Parathyroid adenoma (tissue), 2 donors: ENCODE measurements at regions not wholly inside any gene's neighbourhood (a gene's known extent, or its start where the extent isn't known, plus 50 kb on each side); places are given as distances from the start of the nearest gene placed in this dataset.

ENCODE experiments used
- H2AFZ ChIP-seq: fragments of 300-600 bp; sonication (generic); one replicate; pipeline ENCODE4 v1.7.0; 2017; ENCODE audit warnings: antibody characterized with exemption, mild to moderate bottlenecking
- H3K27ac ChIP-seq: fragments of 300-600 bp; sonication (generic); one replicate; pipeline ENCODE4 v1.7.0; 2017
- H3K27me3 ChIP-seq: fragments of 300-600 bp; sonication (generic); one replicate; pipeline ENCODE4 v1.7.0; 2017; ENCODE audit warnings: low read length; ENCODE audit not compliant: control insufficient read depth, insufficient read depth
- H3K36me3 ChIP-seq: fragments of 300-600 bp; sonication (generic); one replicate; pipeline ENCODE4 v1.7.0; 2017; ENCODE audit warnings: low read length; ENCODE audit not compliant: control insufficient read depth, insufficient read depth
- H3K4me1 ChIP-seq: fragments of 300-600 bp; sonication (generic); one replicate; pipeline ENCODE4 v1.7.0; 2017; ENCODE audit warnings: control low read depth
- H3K4me2 ChIP-seq: fragments of 300-600 bp; sonication (generic); one replicate; pipeline ENCODE4 v1.7.0; 2017; ENCODE audit warnings: low read length
- H3K4me3 ChIP-seq: fragments of 300-600 bp; sonication (generic); one replicate; pipeline ENCODE4 v1.7.0; 2017; ENCODE audit warnings: low read depth, low read length
- H3K79me2 ChIP-seq: fragments of 300-600 bp; sonication (generic); one replicate; pipeline ENCODE4 v1.7.0; 2017; ENCODE audit warnings: control low read depth
- H3K9ac ChIP-seq: fragments of 300-600 bp; sonication (generic); one replicate; pipeline ENCODE4 v1.7.0; 2017; ENCODE audit warnings: mild to moderate bottlenecking
- H3K9me3 ChIP-seq: fragments of 300-600 bp; sonication (generic); one replicate; pipeline ENCODE4 v1.7.0; 2017; ENCODE audit warnings: low read length; ENCODE audit not compliant: control insufficient read depth
- TF ChIP-seq, protein P1 (sequence below): fragments of 300-600 bp; sonication (generic); IDR thresholded peaks from one replicate; pipeline ENCODE4 v1.7.0; 2017; ENCODE audit warnings: antibody characterized with exemption, mild to moderate bottlenecking
- donor health status: primary hyperparathyroidism.

GRCh38 chr10:6718550-6718949 is 138.5 kb upstream of the PRKCQ start:
- Histone ChIP-seq H2AFZ (no peak overlapping the region), H3K4me2 (no peak overlapping the region), H3K9me3 (no peaks in the 10 kb centered on the region), H3K27me3 (no peaks in the 10 kb centered on the region), H3K4me1 (no peaks in the 10 kb centered on the region), H3K79me2 (no peaks in the 10 kb centered on the region), H3K36me3 (no peaks in the 10 kb centered on the region), H3K4me3 (no peak overlapping the region), H3K9ac (no peak overlapping the region), H3K27ac (no peak overlapping the region)
- TF ChIP-seq, protein P1, sequence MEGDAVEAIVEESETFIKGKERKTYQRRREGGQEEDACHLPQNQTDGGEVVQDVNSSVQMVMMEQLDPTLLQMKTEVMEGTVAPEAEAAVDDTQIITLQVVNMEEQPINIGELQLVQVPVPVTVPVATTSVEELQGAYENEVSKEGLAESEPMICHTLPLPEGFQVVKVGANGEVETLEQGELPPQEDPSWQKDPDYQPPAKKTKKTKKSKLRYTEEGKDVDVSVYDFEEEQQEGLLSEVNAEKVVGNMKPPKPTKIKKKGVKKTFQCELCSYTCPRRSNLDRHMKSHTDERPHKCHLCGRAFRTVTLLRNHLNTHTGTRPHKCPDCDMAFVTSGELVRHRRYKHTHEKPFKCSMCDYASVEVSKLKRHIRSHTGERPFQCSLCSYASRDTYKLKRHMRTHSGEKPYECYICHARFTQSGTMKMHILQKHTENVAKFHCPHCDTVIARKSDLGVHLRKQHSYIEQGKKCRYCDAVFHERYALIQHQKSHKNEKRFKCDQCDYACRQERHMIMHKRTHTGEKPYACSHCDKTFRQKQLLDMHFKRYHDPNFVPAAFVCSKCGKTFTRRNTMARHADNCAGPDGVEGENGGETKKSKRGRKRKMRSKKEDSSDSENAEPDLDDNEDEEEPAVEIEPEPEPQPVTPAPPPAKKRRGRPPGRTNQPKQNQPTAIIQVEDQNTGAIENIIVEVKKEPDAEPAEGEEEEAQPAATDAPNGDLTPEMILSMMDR = no peak

- no peak overlapping the region for H3K4me3 ChIP-seq
- H3K27me3 ChIP-seq = no peaks in the 10 kb centered on the region
- H3K36me3 ChIP-seq = no peaks in the 10 kb centered on the region
- no peaks in the 10 kb centered on the region for H3K79me2 ChIP-seq
- no peaks in the 10 kb centered on the region for H3K9me3 ChIP-seq
- no peak overlapping the region for H3K27ac ChIP-seq
- H3K9ac ChIP-seq = no peak overlapping the region
- no peak overlapping the region for H3K4me2 ChIP-seq
- H2AFZ ChIP-seq = no peak overlapping the region
- no peaks in the 10 kb centered on the region for H3K4me1 ChIP-seq
- TF ChIP-seq, protein P1 = no peak
Measured at GRCh38 chr10:6716516-6716915, 136.4 kb upstream of the PRKCQ start.

GRCh38 chr10:6713716-6714115 is 133.6 kb upstream of the PRKCQ start:
- no peak overlapping the region for H2AFZ ChIP-seq
- no peaks in the 10 kb centered on the region for H3K27me3 ChIP-seq
- no peak overlapping the region for H3K4me2 ChIP-seq
- no peaks in the 10 kb centered on the region for H3K4me1 ChIP-seq
- H3K36me3 ChIP-seq = no peaks in the 10 kb centered on the region
- H3K79me2 ChIP-seq = no peaks in the 10 kb centered on the region
- no peak overlapping the region for H3K9ac ChIP-seq
- H3K27ac ChIP-seq = no peak overlapping the region
- H3K9me3 ChIP-seq = no peaks in the 10 kb centered on the region
- TF ChIP-seq, protein P1 = no peak
- H3K4me3 ChIP-seq = no peak overlapping the region

- Histone ChIP-seq H3K27me3 (no peaks in the 10 kb centered on the region), H3K4me2 (no peak overlapping the region), H3K79me2 (no peaks in the 10 kb centered on the region), H3K36me3 (no peaks in the 10 kb centered on the region), H2AFZ (no peak overlapping the region), H3K9ac (no peak overlapping the region), H3K9me3 (no peaks in the 10 kb centered on the region), H3K4me3 (no peak overlapping the region), H3K27ac (no peak overlapping the region), H3K4me1 (no peaks in the 10 kb centered on the region)
- TF ChIP-seq, protein P1 = no peak
Measured at GRCh38 chr10:6713120-6713519, 133.0 kb upstream of the PRKCQ start.

DNA sequence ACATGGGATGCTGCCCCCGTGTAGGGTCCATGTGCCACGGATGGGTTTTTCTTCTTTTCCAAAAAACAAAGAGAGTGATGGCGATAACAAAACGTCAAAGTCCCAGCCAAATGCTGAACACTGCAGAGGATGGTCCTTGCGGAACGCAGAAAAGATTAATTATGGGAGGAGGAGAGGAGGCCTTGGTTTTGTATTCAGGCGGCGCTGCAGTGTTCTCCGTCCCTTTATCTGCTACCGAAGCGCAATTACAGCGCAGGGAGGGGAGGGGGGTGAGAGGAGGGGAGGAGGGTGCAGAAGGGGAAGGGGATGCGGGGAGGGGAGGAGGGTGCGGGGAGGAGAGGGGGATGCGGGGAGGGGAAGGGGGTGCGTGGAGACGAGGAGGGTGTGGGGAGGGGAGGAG is 131.8 kb upstream of the PRKCQ start:
- Histone ChIP-seq H3K27me3 (no peaks in the 10 kb centered on the region), H3K36me3 (no peaks in the 10 kb centered on the region), H2AFZ (no peak overlapping the region), H3K9ac (no peak overlapping the region), H3K4me2 (no peak overlapping the region), H3K4me1 (no peaks in the 10 kb centered on the region), H3K27ac (no peak overlapping the region), H3K9me3 (no peaks in the 10 kb centered on the region), H3K79me2 (no peaks in the 10 kb centered on the region), H3K4me3 (no peak overlapping the region)
- TF ChIP-seq, protein P1 = no peak
